Erythroblast (primary cell): ENCODE measurements at regions not wholly inside any gene's neighbourhood (a gene's known extent, or its start where the extent isn't known, plus 50 kb on each side); places are given as distances from the start of the nearest gene placed in this dataset.

ENCODE experiments used
- GATA1 ChIP-seq: IDR thresholded peaks from 2 replicates; pipeline ENCODE4 v1.6.1; 2011; ENCODE audit warnings: low read depth, mild to moderate bottlenecking, control low read depth, low read length, moderate library complexity
- POLR2A ChIP-seq: IDR thresholded peaks from 2 replicates; pipeline ENCODE4 v1.6.1; 2011; ENCODE audit warnings: mild to moderate bottlenecking, low read length

DNA sequence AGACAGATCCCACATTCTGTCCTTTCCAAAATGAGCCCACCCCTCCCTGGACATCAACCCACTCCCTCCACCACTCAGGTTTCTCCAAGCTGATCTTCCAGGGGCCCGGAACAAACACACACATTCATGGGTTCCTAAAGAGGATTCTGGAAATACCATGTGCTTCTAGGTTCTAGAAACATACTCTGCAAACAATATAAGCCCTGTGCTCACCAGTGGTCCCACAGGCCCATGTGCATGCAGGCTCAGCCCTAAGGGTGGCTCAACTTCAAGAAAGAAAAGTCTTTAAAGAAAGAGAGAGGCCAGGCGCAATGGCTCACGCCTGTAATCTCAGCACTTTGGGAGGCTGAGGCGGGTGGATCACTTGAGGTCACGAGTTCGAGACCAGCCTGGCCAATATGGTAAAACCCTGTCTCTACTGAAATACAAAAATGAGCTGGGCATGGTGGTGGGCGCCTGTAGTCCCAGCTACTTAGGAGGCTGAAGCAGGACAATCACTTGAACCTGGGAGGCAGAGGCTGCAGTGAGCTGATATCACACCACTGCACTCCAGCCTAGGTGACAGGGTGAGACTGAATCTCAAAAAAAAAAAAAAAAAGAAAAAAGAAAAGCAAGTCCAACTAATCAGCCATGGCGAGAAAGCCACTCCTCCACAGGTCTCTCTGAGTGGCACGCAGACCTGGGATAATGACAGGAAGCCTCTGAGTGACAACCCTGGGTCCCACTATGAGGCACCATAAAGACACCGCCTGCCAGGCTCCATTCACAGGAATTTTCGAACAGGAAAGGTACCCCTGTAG, 59.5 kb upstream of the PNMA1 start:
- TF ChIP-seq POLR2A (no peak), GATA1 (no peak)
